ENCODE measurements at regions not wholly inside any gene's neighbourhood (a gene's known extent, or its start where the extent isn't known, plus 50 kb on each side); places are given as distances from the start of the nearest gene placed in this dataset.

GRCh38 chr3:33957176-33957575, 158.7 kb downstream of the PDCD6IP start:
- no peak for TF ChIP-seq CTCF (IDR thresholded peaks at IDR 0.05)
- TF ChIP-seq POLR2A (IDR thresholded peaks at IDR 0.05): no peak

All from lower leg skin (tissue), 3 donors.